B cell (primary cell): ENCODE measurements at regions not wholly inside any gene's neighbourhood (a gene's known extent, or its start where the extent isn't known, plus 50 kb on each side); places are given as distances from the start of the nearest gene placed in this dataset.

ENCODE experiments used
- ATAC-seq: fragments of 200-7000 bp; cut with Tn5 transposase; one replicate; pipeline ENCODE4 v1.10.0; 2021; ENCODE audit warnings: low read depth, mild to moderate bottlenecking, moderate number of reproducible peaks, moderate library complexity
- CTCF ChIA-PET: fragments of 350-600 bp; sonication (Branson Sonifier 250); formaldehyde crosslinking; loops from one replicate; lab custom pipeline; 2021; ENCODE audit warnings: antibody characterized with exemption, inconsistent platforms; lab: Charles Lee
- POLR2A ChIA-PET: fragments of 350-600 bp; sonication (Branson Sonifier 250); formaldehyde crosslinking; loops from one replicate; lab custom pipeline; 2021; ENCODE audit warnings: antibody characterized with exemption; lab: Charles Lee
- DNase-seq: peaks from one replicate; pipeline ENCODE4 v3.0.0; 2013
- H2AFZ ChIP-seq: 2 replicates; pipeline ENCODE4 v1.6.1; 2012; ENCODE audit warnings: mild to moderate bottlenecking, low read depth, low read length; ENCODE audit not compliant: insufficient read depth, poor library complexity, severe bottlenecking
- H3K27ac ChIP-seq, 2 donors: 1 replicate in 1 of 2; 2 replicates in 1 of 2; pipeline ENCODE4 v1.5.1; 2012 to 2013; ENCODE audit warnings: low read length in 2 of 2, mild to moderate bottlenecking in 2 of 2, moderate library complexity in 1 of 2
- H3K27me3 ChIP-seq, 4 experiments: fragments of 200-600 bp in 1 of 4; sonication (generic) in 1 of 4; replicated peaks in 1 of 4; 1 replicate in 2 of 4; 2 replicates in 2 of 4; pipeline versions ENCODE4 v1.6.1 to v1.7.0; 2013 to 2016; ENCODE audit warnings: low read length in 3 of 4, mild to moderate bottlenecking in 2 of 4, mixed read lengths in 1 of 4, moderate library complexity in 1 of 4; ENCODE audit not compliant: insufficient read depth in 4 of 4, control insufficient read depth in 3 of 4; ENCODE audit errors: control extremely low read depth in 1 of 4
- H3K36me3 ChIP-seq, 2 experiments: replicated peaks in 1 of 2; 1 replicate in 1 of 2; 2 replicates in 1 of 2; pipeline versions ENCODE4 v1.6.1 to v1.7.1; 2013; ENCODE audit warnings: low read length in 1 of 2; ENCODE audit not compliant: insufficient read depth in 2 of 2, control insufficient read depth in 1 of 2; ENCODE audit errors: control extremely low read depth in 1 of 2, extremely low read depth in 1 of 2
- H3K4me1 ChIP-seq, 2 donors: fragments of 200-600 bp in 1 of 2; sonication (generic) in 1 of 2; 1 replicate in 1 of 2; 2 replicates in 1 of 2; pipeline versions ENCODE4 v1.5.1 to v1.6.1; 2013 to 2017; ENCODE audit warnings: low read length in 2 of 2; ENCODE audit not compliant: control insufficient read depth in 2 of 2, insufficient read depth in 2 of 2
- H3K4me2 ChIP-seq: replicated peaks from 2 replicates; pipeline ENCODE3; 2012; ENCODE audit warnings: mild to moderate bottlenecking, low read depth, low read length; ENCODE audit not compliant: poor library complexity, severe bottlenecking
- H3K4me3 ChIP-seq, 5 experiments: fragments of 200-600 bp in 1 of 5; sonication (generic) in 1 of 5; 1 replicate in 3 of 5; 2 replicates in 2 of 5; pipeline versions ENCODE4 v1.5.1 to v1.7.0; 2011 to 2016; ENCODE audit warnings: low read length in 4 of 5, mild to moderate bottlenecking in 4 of 5, low read depth in 2 of 5, control low read depth in 1 of 5, moderate library complexity in 1 of 5; ENCODE audit not compliant: insufficient read depth in 1 of 5; ENCODE audit errors: control extremely low read depth in 1 of 5, extremely low read depth in 1 of 5
- H3K79me2 ChIP-seq: fragments of 200-600 bp; sonication (generic); one replicate; pipeline ENCODE4 v1.6.0; 2016; ENCODE audit warnings: low read length; ENCODE audit not compliant: control insufficient read depth, insufficient read depth
- H3K9ac ChIP-seq: fragments of 200-600 bp; sonication (generic); 2 replicates; pipeline ENCODE4 v1.6.1; 2017; ENCODE audit warnings: mild to moderate bottlenecking, low read length, moderate library complexity
- H3K9me3 ChIP-seq, 3 donors: one replicate each; pipeline versions ENCODE4 v1.6.1 to v1.7.1; 2013; ENCODE audit warnings: low read length in 2 of 3; ENCODE audit not compliant: control insufficient read depth in 2 of 3, insufficient read depth in 1 of 3; ENCODE audit errors: control extremely low read depth in 1 of 3
- H4K20me1 ChIP-seq: 2 replicates; pipeline ENCODE4 v1.6.0; 2012; ENCODE audit warnings: mild to moderate bottlenecking, low read length; ENCODE audit not compliant: insufficient read depth, control insufficient read depth, poor library complexity, severe bottlenecking
- H3K27ac Mint-ChIP-seq: one replicate; pipeline ENCODE4 v1.8.0; 2021; ENCODE audit warnings: mixed read lengths
- H3K27me3 Mint-ChIP-seq: one replicate; pipeline ENCODE4 v1.8.0; 2021; ENCODE audit warnings: mixed read lengths
- H3K4me1 Mint-ChIP-seq: one replicate; pipeline ENCODE4 v1.8.0; 2021; ENCODE audit warnings: mixed read lengths
- H3K4me3 Mint-ChIP-seq: one replicate; pipeline ENCODE4 v1.8.0; 2021; ENCODE audit warnings: mixed read lengths
- H3K9me3 Mint-ChIP-seq: one replicate; pipeline ENCODE4 v1.8.0; 2022; ENCODE audit warnings: mixed read lengths; ENCODE audit not compliant: insufficient read depth
- CTCF ChIP-seq: fragments of 200-600 bp; IDR thresholded peaks from one replicate; pipeline ENCODE4 v1.8.0; 2022; ENCODE audit warnings: antibody characterized with exemption, mild to moderate bottlenecking
- EZH2 ChIP-seq: IDR thresholded peaks from 2 replicates; pipeline ENCODE4 v1.6.1; 2012; ENCODE audit warnings: borderline replicate concordance, low read depth, mild to moderate bottlenecking, moderate library complexity, low read length; ENCODE audit not compliant: insufficient read depth, poor library complexity, severe bottlenecking
- WGBS: methylation state at CpG from one replicate; pipeline ENCODE4 v1.1.5; 2013; ENCODE audit warnings: missing lambda C conversion rate; ENCODE audit not compliant: insufficient coverage; 5-methylcytosine and 5-hydroxymethylcytosine counted together
- intact Hi-C: fragments of 100-400 bp; cut with micrococcal nuclease; formaldehyde crosslinking; loops from one replicate; pipeline ENCODE4 v1.10.0; 2022

GRCh38 chr10:117938104-117938503 is 108.6 kb downstream of the RAB11FIP2 start:
- Histone ChIP-seq H3K9ac (no peak overlapping the region), H3K27me3 (no peaks in the 10 kb centered on the region), H3K27ac (no peak overlapping the region), H3K4me2 (no peak overlapping the region), H3K4me3 (no peak overlapping the region), H3K4me1 (no peaks in the 10 kb centered on the region), H2AFZ (no peak overlapping the region), H3K36me3 (no peaks in the 10 kb centered on the region), H3K79me2 (no peaks in the 10 kb centered on the region), H3K9me3 (peaks cover 0 to 3% (median 0%) of the 10 kb centered on the region in 3 donors), H4K20me1 (no peaks in the 10 kb centered on the region)
- ChIA-PET CTCF (no interaction called here), POLR2A (no interaction called here)
- no peak for DNase-seq
- Mint-ChIP-seq H3K27ac (no peak overlapping the region), H3K4me3 (no peak overlapping the region), H3K9me3 (no peaks in the 10 kb centered on the region), H3K27me3 (peaks cover 3% of the 10 kb centered on the region), H3K4me1 (no peaks in the 10 kb centered on the region)
- no peak for ATAC-seq
- WGBS = 77% methylated on average over 4 of the region's 4 CpGs
- no peak for TF ChIP-seq CTCF
- no peak for TF ChIP-seq EZH2
- intact Hi-C loops = no loop called here

GRCh38 chr10:117942226-117942625 is 104.5 kb downstream of the RAB11FIP2 start:
- no peaks in the 10 kb centered on the region for H3K36me3 ChIP-seq
- H3K4me2 ChIP-seq = no peak overlapping the region
- H3K4me3 ChIP-seq = no peak overlapping the region
- H3K9me3 ChIP-seq = peaks cover 0 to 3% (median 0%) of the 10 kb centered on the region in 3 donors
- Mint-ChIP-seq H3K4me3 (no peak overlapping the region), H3K27me3 (peaks cover 3% of the 10 kb centered on the region), H3K9me3 (no peaks in the 10 kb centered on the region), H3K4me1 (no peaks in the 10 kb centered on the region), H3K27ac (no peak overlapping the region)
- WGBS = 92% methylated on average over 2 of the region's 4 CpGs
- no peak overlapping the region for H2AFZ ChIP-seq
- H3K27me3 ChIP-seq = peaks cover 0 to 2% (median 0%) of the 10 kb centered on the region in 4 experiments
- no peaks in the 10 kb centered on the region for H4K20me1 ChIP-seq
- no peak overlapping the region for H3K27ac ChIP-seq
- intact Hi-C loops = no loop called here
- DNase-seq (no peak), ATAC-seq (no peak)
- POLR2A ChIA-PET = no interaction called here
- H3K79me2 ChIP-seq = no peaks in the 10 kb centered on the region
- H3K9ac ChIP-seq = no peak overlapping the region
- TF ChIP-seq CTCF (no peak), EZH2 (no peak)
- no peaks in the 10 kb centered on the region for H3K4me1 ChIP-seq
- CTCF ChIA-PET = no interaction called here
